SK-N-SH (cell line): ENCODE measurements at regions not wholly inside any gene's neighbourhood (a gene's known extent, or its start where the extent isn't known, plus 50 kb on each side); places are given as distances from the start of the nearest gene placed in this dataset.

Source experiments
- CTCF ChIA-PET: fragments of 300-600, 350-600 bp; formaldehyde crosslinking; extraction: SDS; loops from one replicate; lab custom pipeline; 2021; lab: Yijun Ruan, JAX
- POLR2A ChIA-PET: fragments of 350-600 bp; sonication (Branson Sonifier 250); formaldehyde crosslinking; extraction: SDS; loops from one replicate; lab custom pipeline; 2020; ENCODE audit warnings: antibody characterized with exemption, inconsistent platforms; lab: Yijun Ruan, JAX
- DNase-seq: peaks from one replicate; pipeline ENCODE4 v3.0.0; 2012
- H2AFZ ChIP-seq: fragments of 200-600 bp; sonication (generic); 2 replicates; pipeline ENCODE4 v1.8.1; 2016; ENCODE audit warnings: antibody characterized with exemption, mild to moderate bottlenecking, low read depth
- H3F3A ChIP-seq: fragments of 200-600 bp; sonication (generic); replicated peaks from 2 replicates; pipeline ENCODE3; 2016; ENCODE audit warnings: antibody characterized with exemption, mild to moderate bottlenecking; ENCODE audit not compliant: insufficient read depth
- H3K27ac ChIP-seq, 2 experiments: fragments of 200-500 bp in 1 of 2; fragments of 200-600 bp in 1 of 2; sonication (Bioruptor generic) in 1 of 2; sonication (generic), shearing (Covaris generic) in 1 of 2; 2 replicates each; pipeline versions ENCODE4 v1.5.1 to v1.6.1; 2014 to 2016; ENCODE audit warnings: low read depth in 2 of 2, inconsistent platforms in 1 of 2, low read length in 1 of 2, mild to moderate bottlenecking in 1 of 2, mixed read lengths in 1 of 2
- H3K27me3 ChIP-seq: fragments of 200-600 bp; sonication (generic), shearing (Covaris generic); 2 replicates; pipeline ENCODE4 v1.6.1; 2016; ENCODE audit warnings: mixed run types; ENCODE audit not compliant: insufficient read depth
- H3K36me3 ChIP-seq, 2 experiments: fragments of 200-500 bp in 1 of 2; fragments of 200-600 bp in 1 of 2; sonication (Bioruptor generic) in 1 of 2; sonication (generic) in 1 of 2; replicated peaks in 1 of 2; 2 replicates each; pipeline versions ENCODE3 to v1.5.1; 2014 to 2016; ENCODE audit warnings: low read length in 1 of 2, mild to moderate bottlenecking in 1 of 2; ENCODE audit not compliant: insufficient read depth in 2 of 2, control insufficient read depth in 1 of 2
- H3K4me1 ChIP-seq, 2 experiments: fragments of 200-500 bp in 1 of 2; fragments of 200-600 bp in 1 of 2; sonication (Bioruptor generic) in 1 of 2; sonication (generic), shearing (Covaris generic) in 1 of 2; 2 replicates each; pipeline versions ENCODE4 v1.5.1 to v1.6.1; 2014 to 2016; ENCODE audit warnings: low read depth in 1 of 2, low read length in 1 of 2, mixed run types in 1 of 2; ENCODE audit not compliant: insufficient read depth in 2 of 2, control insufficient read depth in 1 of 2
- H3K4me2 ChIP-seq: fragments of 200-600 bp; sonication (generic), shearing (Covaris generic); 2 replicates; pipeline ENCODE4 v1.6.1; 2017; ENCODE audit warnings: mixed run types
- H3K4me3 ChIP-seq, 2 experiments: fragments of 200-500 bp in 1 of 2; fragments of 200-600 bp in 1 of 2; sonication (Bioruptor generic) in 1 of 2; sonication (generic), shearing (Covaris generic) in 1 of 2; 2 replicates each; pipeline versions ENCODE4 v1.5.1 to v1.8.1; 2014 to 2016; ENCODE audit warnings: low read depth in 2 of 2, inconsistent platforms in 1 of 2, low read length in 1 of 2, mild to moderate bottlenecking in 1 of 2, mixed read lengths in 1 of 2, moderate library complexity in 1 of 2
- H3K79me2 ChIP-seq: fragments of 200-600 bp; sonication (generic); 2 replicates; pipeline ENCODE4 v1.8.1; 2017; ENCODE audit warnings: mild to moderate bottlenecking; ENCODE audit not compliant: insufficient read depth
- H3K9ac ChIP-seq: fragments of 200-600 bp; sonication (generic); 2 replicates; pipeline ENCODE4 v1.6.1; 2017; ENCODE audit warnings: mixed run types
- H3K9me2 ChIP-seq: fragments of 200-600 bp; sonication (generic); 2 replicates; pipeline ENCODE4 v1.6.1; 2017; ENCODE audit warnings: mixed run types
- H3K9me3 ChIP-seq: fragments of 200-600 bp; sonication (generic); 2 replicates; pipeline ENCODE4 v1.6.1; 2017; ENCODE audit warnings: mixed run types, mild to moderate bottlenecking, moderate library complexity
- H4K20me1 ChIP-seq: fragments of 200-600 bp; sonication (generic); 2 replicates; pipeline ENCODE4 v1.6.1; 2017; ENCODE audit warnings: mild to moderate bottlenecking, mixed run types; ENCODE audit not compliant: insufficient read depth
- CHD2 ChIP-seq: fragments of 150-350 bp; IDR thresholded peaks from 2 replicates; pipeline ENCODE4 v1.6.1; 2018; ENCODE audit warnings: low read length; ENCODE audit not compliant: partially characterized antibody
- ELF1 ChIP-seq: IDR thresholded peaks from 2 replicates; pipeline ENCODE4 v1.4.0; 2012
- EP300 ChIP-seq, 2 experiments: IDR thresholded peaks; 2 replicates each; pipeline versions ENCODE4 v1.4.0 to v1.6.1; 2012; ENCODE audit warnings: borderline replicate concordance in 1 of 2, low read depth in 1 of 2, low read length in 1 of 2
- EZH2phosphoT487 ChIP-seq: fragments of 200-600 bp; sonication (generic); IDR thresholded peaks from 2 replicates; pipeline ENCODE4 v1.6.1; 2017; ENCODE audit warnings: low read depth, mixed run types, mild to moderate bottlenecking, antibody characterized with exemption, moderate library complexity, borderline replicate concordance
- FOSL2 ChIP-seq: IDR thresholded peaks from 2 replicates; pipeline ENCODE4 v1.4.0; 2012; ENCODE audit warnings: low read depth, mild to moderate bottlenecking, moderate library complexity, borderline replicate concordance
- FOXM1 ChIP-seq: IDR thresholded peaks from 2 replicates; pipeline ENCODE4 v1.4.0; 2012; ENCODE audit warnings: low read depth, mild to moderate bottlenecking
- MAX ChIP-seq: IDR thresholded peaks from 2 replicates; pipeline ENCODE4 v1.4.0; 2012; ENCODE audit warnings: low read depth
- MXI1 ChIP-seq: IDR thresholded peaks from 2 replicates; pipeline ENCODE4 v1.6.1; 2012; ENCODE audit warnings: mild to moderate bottlenecking, low read depth, low read length, improper control_type of control experiment
- PBX3 ChIP-seq: IDR thresholded peaks from 2 replicates; pipeline ENCODE4; 2012
- RAD21 ChIP-seq: IDR thresholded peaks from 2 replicates; pipeline ENCODE4 v1.6.1; 2012; ENCODE audit warnings: mild to moderate bottlenecking, low read length
- RCOR1 ChIP-seq: fragments of 150-350 bp; IDR thresholded peaks from 2 replicates; pipeline ENCODE4 v1.6.1; 2017; ENCODE audit warnings: antibody characterized with exemption, low read length
- SIN3A ChIP-seq: IDR thresholded peaks from 2 replicates; pipeline ENCODE4 v1.6.1; 2012; ENCODE audit warnings: low read depth, mild to moderate bottlenecking, low read length, moderate library complexity, borderline replicate concordance
- SMC3 ChIP-seq: IDR thresholded peaks from 2 replicates; pipeline ENCODE4 v1.6.1; 2012; ENCODE audit warnings: low read depth, low read length, improper control_type of control experiment
- TEAD4 ChIP-seq: IDR thresholded peaks from 2 replicates; pipeline ENCODE4 v1.4.0; 2012; ENCODE audit warnings: mild to moderate bottlenecking, borderline replicate concordance; ENCODE audit not compliant: insufficient read depth
- ZBTB33 ChIP-seq: IDR thresholded peaks from 2 replicates; pipeline ENCODE4 v1.4.0; 2012; ENCODE audit warnings: low read depth, borderline replicate concordance
- WGBS: methylation state at CpG from one replicate; pipeline ENCODE4 v1.1.6; 2017; ENCODE audit warnings: low lambda C conversion rate; 5-methylcytosine and 5-hydroxymethylcytosine counted together

GRCh38 chr7:10756981-10757380, 216.7 kb upstream of the PHF14 start (continued):
- no peak for TF ChIP-seq ZBTB33
- no peak for TF ChIP-seq FOSL2

GRCh38 chr7:10759120-10759519, 214.6 kb upstream of the PHF14 start:
- Histone ChIP-seq H3K9me2 (no peaks in the 10 kb centered on the region), H3K36me3 (no peaks in the 10 kb centered on the region), H2AFZ (no peak overlapping the region), H3K9me3 (no peaks in the 10 kb centered on the region; the same call in 1 of the 2 replicates), H3F3A (no peaks in the 10 kb centered on the region), H3K4me3 (no peak overlapping the region), H3K27me3 (no peaks in the 10 kb centered on the region), H3K79me2 (no peaks in the 10 kb centered on the region), H3K9ac (no peak overlapping the region), H3K4me1 (no peaks in the 10 kb centered on the region), H4K20me1 (no peaks in the 10 kb centered on the region), H3K27ac (no peak overlapping the region), H3K4me2 (no peak overlapping the region)
- POLR2A ChIA-PET = no interaction called here
- no peak for TF ChIP-seq MAX
- no peak for TF ChIP-seq TEAD4
- TF ChIP-seq PBX3 = no peak
- no peak for TF ChIP-seq SMC3
- no peak for TF ChIP-seq EZH2phosphoT487
- TF ChIP-seq ELF1 = no peak
- no peak for TF ChIP-seq FOXM1
- no peak for TF ChIP-seq SIN3A
- TF ChIP-seq CHD2 = no peak
- TF ChIP-seq RAD21 = no peak
- TF ChIP-seq RCOR1 = no peak
- no peak for TF ChIP-seq MXI1
- TF ChIP-seq EP300 (IDR thresholded peaks at IDR 0.05; ENCODE audit: borderline replicate concordance in 1 of 2, low read depth in 1 of 2, low read length in 1 of 2) = no peak
- no peak for DNase-seq
- CTCF ChIA-PET = interaction anchor here (0.6 to 1.1 kb wide), 2 partner anchors 13 to 453 kb away, joined by 3 to 4 read pairs; no protein-coding TSS in a partner anchor
- WGBS = 46% methylated on average over 2 of the region's 2 CpGs
